Endothelial cell of umbilical vein (primary cell): ENCODE measurements at regions not wholly inside any gene's neighbourhood (a gene's known extent, or its start where the extent isn't known, plus 50 kb on each side); places are given as distances from the start of the nearest gene placed in this dataset.
"Not testable (repeated sequence)": the region's sequence is repeated elsewhere in the genome, so short reads cannot be mapped to it uniquely, and the experiment has no call there.

ENCODE experiments used
- CTCF ChIP-seq, 2 donors: IDR thresholded peaks; 1 replicate in 1 of 2; 2 replicates in 1 of 2; pipeline ENCODE4 v1.5.1; 2011; ENCODE audit warnings: low read length in 2 of 2, mild to moderate bottlenecking in 2 of 2, moderate library complexity in 2 of 2, control low read depth in 1 of 2, inconsistent platforms in 1 of 2, low read depth in 1 of 2; ENCODE audit not compliant: insufficient read depth in 1 of 2; ENCODE audit errors: extremely low read depth in 1 of 2
- POLR2AphosphoS5 ChIP-seq: IDR thresholded peaks from 2 replicates; pipeline ENCODE4 v1.6.1; 2012; ENCODE audit warnings: low read depth, mild to moderate bottlenecking, control low read depth, low read length, moderate library complexity; ENCODE audit not compliant: insufficient read depth

- not testable (repeated sequence) for TF ChIP-seq CTCF (IDR thresholded peaks at IDR 0.05; ENCODE audit: extremely low read depth in 1 of 2, insufficient read depth in 1 of 2, low read depth in 1 of 2, low read length in 2 of 2); POLR2AphosphoS5
Observed at GRCh38 chr10:47683826-47684475, 79.4 kb downstream of the SYT15B start.
